HEK293 (cell line): ENCODE measurements at regions not wholly inside any gene's neighbourhood (a gene's known extent, or its start where the extent isn't known, plus 50 kb on each side); places are given as distances from the start of the nearest gene placed in this dataset.

Source experiments
- CTCF ChIA-PET: fragments of 350-600 bp; formaldehyde crosslinking; extraction: SDS; loops from one replicate; lab custom pipeline; 2021; ENCODE audit warnings: antibody characterized with exemption; lab: Yijun Ruan, JAX
- POLR2A ChIA-PET: fragments of 300-600 bp; formaldehyde crosslinking; extraction: SDS; loops from one replicate; lab custom pipeline; 2020; ENCODE audit warnings: antibody characterized with exemption, inconsistent platforms; lab: Yijun Ruan, JAX
- H3K27ac ChIP-seq: fragments of 200-500 bp; sonication (Bioruptor generic); 2 replicates; pipeline ENCODE4 v1.5.1; 2014; ENCODE audit warnings: low read depth, low read length, control low read depth, inconsistent platforms; ENCODE audit errors: extremely low read depth
- H3K36me3 ChIP-seq, 2 experiments: fragments of 200-500 bp in 1 of 2; sonication (Bioruptor generic) in 1 of 2; 1 replicate in 1 of 2; 2 replicates in 1 of 2; pipeline ENCODE4 v1.5.1; 2014 to 2017; ENCODE audit warnings: inconsistent platforms in 2 of 2, low read length in 2 of 2; ENCODE audit not compliant: control insufficient read depth in 2 of 2, insufficient read depth in 1 of 2
- H3K4me1 ChIP-seq: fragments of 200-500 bp; sonication (Bioruptor generic); 2 replicates; pipeline ENCODE4 v1.5.1; 2014; ENCODE audit warnings: mild to moderate bottlenecking, low read length, inconsistent platforms; ENCODE audit not compliant: control insufficient read depth, insufficient read depth
- H3K4me3 ChIP-seq: 2 replicates; pipeline ENCODE4 v1.5.1; 2011; ENCODE audit warnings: low read depth, mild to moderate bottlenecking, control low read depth, low read length, moderate library complexity
- H3K9me3 ChIP-seq: fragments of 200-500 bp; sonication (Bioruptor generic); 2 replicates; pipeline ENCODE4 v1.5.1; 2014; ENCODE audit warnings: low read depth, low read length, inconsistent platforms; ENCODE audit not compliant: control insufficient read depth, insufficient read depth
- SETDB1 ChIP-seq: IDR thresholded peaks from one replicate; pipeline ENCODE4 v1.6.1; 2017; ENCODE audit warnings: mild to moderate bottlenecking, low read length, moderate library complexity, mixed read lengths; ENCODE audit not compliant: insufficient read length
- ZBTB1 ChIP-seq: fragments of 450-650 bp; formaldehyde crosslinking; IDR thresholded peaks from 2 replicates; pipeline ENCODE4 v1.5.1; 2016; ENCODE audit warnings: missing biosample characterization, missing genetic modification characterization
- ZBTB49 ChIP-seq: fragments of 450-650 bp; formaldehyde crosslinking; IDR thresholded peaks from 2 replicates; pipeline ENCODE4 v1.5.1; 2016; ENCODE audit warnings: missing biosample characterization, missing genetic modification characterization, low read depth
- ZFP69B ChIP-seq: fragments of 450-650 bp; formaldehyde crosslinking; IDR thresholded peaks from 2 replicates; pipeline ENCODE4 v1.5.1; 2016; ENCODE audit warnings: missing biosample characterization, missing genetic modification characterization
- ZIC2 ChIP-seq: fragments of 450-650 bp; formaldehyde crosslinking; IDR thresholded peaks from 2 replicates; pipeline ENCODE4 v1.5.1; 2016; ENCODE audit warnings: missing biosample characterization, missing genetic modification characterization
- ZNF114 ChIP-seq: fragments of 450-650 bp; formaldehyde crosslinking; IDR thresholded peaks from 2 replicates; pipeline ENCODE4 v1.5.0; 2017; ENCODE audit warnings: missing biosample characterization, missing genetic modification characterization
- ZNF133 ChIP-seq: fragments of 450-650 bp; formaldehyde crosslinking; IDR thresholded peaks from 2 replicates; pipeline ENCODE4 v1.5.1; 2016; ENCODE audit warnings: missing biosample characterization, missing genetic modification characterization
- ZNF18 ChIP-seq: fragments of 450-650 bp; formaldehyde crosslinking; IDR thresholded peaks from 2 replicates; pipeline ENCODE4 v1.5.1; 2016; ENCODE audit warnings: missing biosample characterization, missing genetic modification characterization
- ZNF214 ChIP-seq: fragments of 450-650 bp; formaldehyde crosslinking; IDR thresholded peaks from 2 replicates; pipeline ENCODE4 v1.5.1; 2017; ENCODE audit warnings: missing biosample characterization, mild to moderate bottlenecking, missing genetic modification characterization, borderline replicate concordance
- ZNF416 ChIP-seq: fragments of 450-650 bp; formaldehyde crosslinking; IDR thresholded peaks from 2 replicates; pipeline ENCODE4 v1.5.1; 2016; ENCODE audit warnings: missing biosample characterization, missing genetic modification characterization
- ZNF423 ChIP-seq: fragments of 450-650 bp; formaldehyde crosslinking; IDR thresholded peaks from 2 replicates; pipeline ENCODE4 v1.5.1; 2016; ENCODE audit warnings: missing biosample characterization, missing genetic modification characterization
- ZNF529 ChIP-seq: fragments of 450-650 bp; formaldehyde crosslinking; IDR thresholded peaks from 2 replicates; pipeline ENCODE4 v1.5.1; 2017; ENCODE audit warnings: missing genetic modification characterization, missing biosample characterization; ENCODE audit not compliant: insufficient replicate concordance
- ZNF626 ChIP-seq: fragments of 450-650 bp; sonication (Bioruptor Pico); formaldehyde crosslinking; IDR thresholded peaks from 2 replicates; pipeline ENCODE4 v1.5.1; 2018; ENCODE audit warnings: missing biosample characterization, missing genetic modification characterization, inconsistent platforms
- ZNF704 ChIP-seq: fragments of 450-650 bp; formaldehyde crosslinking; IDR thresholded peaks from 2 replicates; pipeline ENCODE4 v1.5.1; 2016; ENCODE audit warnings: missing biosample characterization, missing genetic modification characterization
- TF ChIP-seq, protein P1 (sequence below): fragments of 450-650 bp; formaldehyde crosslinking; IDR thresholded peaks from 2 replicates; pipeline ENCODE4 v1.5.1; 2017; ENCODE audit warnings: missing biosample characterization, mild to moderate bottlenecking, missing genetic modification characterization, moderate library complexity
- TF ChIP-seq, protein P2 (sequence below): fragments of 450-650 bp; formaldehyde crosslinking; IDR thresholded peaks from 2 replicates; pipeline ENCODE4 v1.5.0; 2017; ENCODE audit warnings: missing biosample characterization, missing genetic modification characterization, borderline replicate concordance
- TF ChIP-seq, protein P3 (sequence below): fragments of 450-650 bp; formaldehyde crosslinking; IDR thresholded peaks from 2 replicates; pipeline ENCODE4 v1.5.1; 2017; ENCODE audit warnings: missing biosample characterization, missing genetic modification characterization
- TF ChIP-seq, protein P4 (sequence below): fragments of 450-650 bp; formaldehyde crosslinking; IDR thresholded peaks from 2 replicates; pipeline ENCODE4 v1.5.1; 2016; ENCODE audit warnings: missing biosample characterization, missing genetic modification characterization, borderline replicate concordance

DNA sequence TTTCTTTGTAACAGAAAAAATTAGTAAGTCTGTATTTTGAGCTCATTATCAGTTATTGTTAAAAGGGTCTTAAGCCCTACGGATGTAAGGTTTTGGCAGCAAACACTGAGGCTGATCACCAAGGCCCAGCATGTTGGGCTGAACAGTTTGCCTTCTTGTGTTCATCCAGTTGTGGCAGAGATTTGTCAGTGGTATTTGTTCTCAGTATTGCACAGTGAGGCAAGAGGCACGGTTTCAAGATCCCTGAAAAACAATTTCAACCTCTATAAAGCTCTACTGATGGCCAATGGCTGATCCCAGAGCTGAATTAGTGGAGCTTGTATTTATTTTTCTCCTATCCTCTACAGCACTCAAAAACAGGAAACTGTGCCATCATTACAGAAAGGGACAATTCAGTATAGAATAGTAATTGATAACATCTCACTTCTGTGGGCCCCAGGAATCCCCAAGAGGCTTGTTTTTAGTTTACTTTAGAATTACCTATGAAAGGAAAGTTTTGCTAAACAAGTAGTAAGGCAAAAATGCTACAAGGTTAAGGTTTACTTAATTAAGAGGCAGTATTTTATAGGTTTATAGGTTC is 191.8 kb upstream of the RAB4A start:
- TF ChIP-seq, protein P1, sequence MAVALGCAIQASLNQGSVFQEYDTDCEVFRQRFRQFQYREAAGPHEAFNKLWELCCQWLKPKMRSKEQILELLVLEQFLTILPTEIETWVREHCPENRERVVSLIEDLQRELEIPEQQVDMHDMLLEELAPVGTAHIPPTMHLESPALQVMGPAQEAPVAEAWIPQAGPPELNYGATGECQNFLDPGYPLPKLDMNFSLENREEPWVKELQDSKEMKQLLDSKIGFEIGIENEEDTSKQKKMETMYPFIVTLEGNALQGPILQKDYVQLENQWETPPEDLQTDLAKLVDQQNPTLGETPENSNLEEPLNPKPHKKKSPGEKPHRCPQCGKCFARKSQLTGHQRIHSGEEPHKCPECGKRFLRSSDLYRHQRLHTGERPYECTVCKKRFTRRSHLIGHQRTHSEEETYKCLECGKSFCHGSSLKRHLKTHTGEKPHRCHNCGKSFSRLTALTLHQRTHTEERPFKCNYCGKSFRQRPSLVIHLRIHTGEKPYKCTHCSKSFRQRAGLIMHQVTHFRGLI, result peak; percentile 63; the same call in 1 of the 2 replicates
- no peak for TF ChIP-seq ZNF423 (tag by site-specific recombination)
- TF ChIP-seq, all 188 proteins: peak for 1
- Histone ChIP-seq H3K36me3 (no peaks in the 10 kb centered on the region), H3K4me3 (no peak overlapping the region), H3K27ac (no peak overlapping the region), H3K9me3 (no peaks in the 10 kb centered on the region), H3K4me1 (peaks cover 2% of the 10 kb centered on the region; the same call in 1 of the 2 replicates)
- ChIA-PET POLR2A (no interaction called here), CTCF (interaction anchor here (0.7 to 1.0 kb wide), 2 partner anchors 175 to 501 kb away, joined by 3 to 4 read pairs; no protein-coding TSS in a partner anchor)

- Histone ChIP-seq H3K9me3 (no peaks in the 10 kb centered on the region), H3K4me3 (no peak overlapping the region), H3K36me3 (no peaks in the 10 kb centered on the region), H3K4me1 (peaks cover 2% of the 10 kb centered on the region; the same call in 1 of the 2 replicates), H3K27ac (no peak overlapping the region)
- TF ChIP-seq ZNF416 (tag by site-specific recombination), result no peak
- no peak for TF ChIP-seq SETDB1
- no peak for TF ChIP-seq ZBTB49 (tag by site-specific recombination)
- TF ChIP-seq ZBTB1 (tag by site-specific recombination), result no peak
- TF ChIP-seq ZNF114, result no peak
- no peak for TF ChIP-seq ZNF529
- no peak for TF ChIP-seq ZNF704 (tag by site-specific recombination)
- TF ChIP-seq, protein P2, sequence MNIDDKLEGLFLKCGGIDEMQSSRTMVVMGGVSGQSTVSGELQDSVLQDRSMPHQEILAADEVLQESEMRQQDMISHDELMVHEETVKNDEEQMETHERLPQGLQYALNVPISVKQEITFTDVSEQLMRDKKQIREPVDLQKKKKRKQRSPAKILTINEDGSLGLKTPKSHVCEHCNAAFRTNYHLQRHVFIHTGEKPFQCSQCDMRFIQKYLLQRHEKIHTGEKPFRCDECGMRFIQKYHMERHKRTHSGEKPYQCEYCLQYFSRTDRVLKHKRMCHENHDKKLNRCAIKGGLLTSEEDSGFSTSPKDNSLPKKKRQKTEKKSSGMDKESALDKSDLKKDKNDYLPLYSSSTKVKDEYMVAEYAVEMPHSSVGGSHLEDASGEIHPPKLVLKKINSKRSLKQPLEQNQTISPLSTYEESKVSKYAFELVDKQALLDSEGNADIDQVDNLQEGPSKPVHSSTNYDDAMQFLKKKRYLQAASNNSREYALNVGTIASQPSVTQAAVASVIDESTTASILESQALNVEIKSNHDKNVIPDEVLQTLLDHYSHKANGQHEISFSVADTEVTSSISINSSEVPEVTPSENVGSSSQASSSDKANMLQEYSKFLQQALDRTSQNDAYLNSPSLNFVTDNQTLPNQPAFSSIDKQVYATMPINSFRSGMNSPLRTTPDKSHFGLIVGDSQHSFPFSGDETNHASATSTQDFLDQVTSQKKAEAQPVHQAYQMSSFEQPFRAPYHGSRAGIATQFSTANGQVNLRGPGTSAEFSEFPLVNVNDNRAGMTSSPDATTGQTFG (tag by site-specific recombination), result no peak
- TF ChIP-seq ZIC2, result no peak
- no peak for TF ChIP-seq ZNF18 (tag by site-specific recombination)
- TF ChIP-seq, protein P3, sequence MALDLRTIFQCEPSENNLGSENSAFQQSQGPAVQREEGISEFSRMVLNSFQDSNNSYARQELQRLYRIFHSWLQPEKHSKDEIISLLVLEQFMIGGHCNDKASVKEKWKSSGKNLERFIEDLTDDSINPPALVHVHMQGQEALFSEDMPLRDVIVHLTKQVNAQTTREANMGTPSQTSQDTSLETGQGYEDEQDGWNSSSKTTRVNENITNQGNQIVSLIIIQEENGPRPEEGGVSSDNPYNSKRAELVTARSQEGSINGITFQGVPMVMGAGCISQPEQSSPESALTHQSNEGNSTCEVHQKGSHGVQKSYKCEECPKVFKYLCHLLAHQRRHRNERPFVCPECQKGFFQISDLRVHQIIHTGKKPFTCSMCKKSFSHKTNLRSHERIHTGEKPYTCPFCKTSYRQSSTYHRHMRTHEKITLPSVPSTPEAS, result no peak
- TF ChIP-seq, protein P4, sequence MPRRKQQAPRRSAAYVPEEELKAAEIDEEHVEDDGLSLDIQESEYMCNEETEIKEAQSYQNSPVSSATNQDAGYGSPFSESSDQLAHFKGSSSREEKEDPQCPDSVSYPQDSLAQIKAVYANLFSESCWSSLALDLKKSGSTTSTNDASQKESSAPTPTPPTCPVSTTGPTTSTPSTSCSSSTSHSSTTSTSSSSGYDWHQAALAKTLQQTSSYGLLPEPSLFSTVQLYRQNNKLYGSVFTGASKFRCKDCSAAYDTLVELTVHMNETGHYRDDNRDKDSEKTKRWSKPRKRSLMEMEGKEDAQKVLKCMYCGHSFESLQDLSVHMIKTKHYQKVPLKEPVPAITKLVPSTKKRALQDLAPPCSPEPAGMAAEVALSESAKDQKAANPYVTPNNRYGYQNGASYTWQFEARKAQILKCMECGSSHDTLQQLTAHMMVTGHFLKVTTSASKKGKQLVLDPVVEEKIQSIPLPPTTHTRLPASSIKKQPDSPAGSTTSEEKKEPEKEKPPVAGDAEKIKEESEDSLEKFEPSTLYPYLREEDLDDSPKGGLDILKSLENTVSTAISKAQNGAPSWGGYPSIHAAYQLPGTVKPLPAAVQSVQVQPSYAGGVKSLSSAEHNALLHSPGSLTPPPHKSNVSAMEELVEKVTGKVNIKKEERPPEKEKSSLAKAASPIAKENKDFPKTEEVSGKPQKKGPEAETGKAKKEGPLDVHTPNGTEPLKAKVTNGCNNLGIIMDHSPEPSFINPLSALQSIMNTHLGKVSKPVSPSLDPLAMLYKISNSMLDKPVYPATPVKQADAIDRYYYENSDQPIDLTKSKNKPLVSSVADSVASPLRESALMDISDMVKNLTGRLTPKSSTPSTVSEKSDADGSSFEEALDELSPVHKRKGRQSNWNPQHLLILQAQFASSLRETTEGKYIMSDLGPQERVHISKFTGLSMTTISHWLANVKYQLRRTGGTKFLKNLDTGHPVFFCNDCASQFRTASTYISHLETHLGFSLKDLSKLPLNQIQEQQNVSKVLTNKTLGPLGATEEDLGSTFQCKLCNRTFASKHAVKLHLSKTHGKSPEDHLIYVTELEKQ (tag by site-specific recombination), result no peak
- no peak for TF ChIP-seq ZFP69B (tag by site-specific recombination)
- no peak for TF ChIP-seq ZNF626 (tag by site-specific recombination)
- TF ChIP-seq ZNF133 (tag by site-specific recombination), result no peak
- TF ChIP-seq ZNF214 (tag by site-specific recombination), result no peak
- ChIA-PET POLR2A (no interaction called here), CTCF (no interaction called here)
Observed at GRCh38 chr1:229080361-229080760, 190.6 kb upstream of the RAB4A start.
